ENCODE measurements at regions not wholly inside any gene's neighbourhood (a gene's known extent, or its start where the extent isn't known, plus 50 kb on each side); places are given as distances from the start of the nearest gene placed in this dataset.

DNA sequence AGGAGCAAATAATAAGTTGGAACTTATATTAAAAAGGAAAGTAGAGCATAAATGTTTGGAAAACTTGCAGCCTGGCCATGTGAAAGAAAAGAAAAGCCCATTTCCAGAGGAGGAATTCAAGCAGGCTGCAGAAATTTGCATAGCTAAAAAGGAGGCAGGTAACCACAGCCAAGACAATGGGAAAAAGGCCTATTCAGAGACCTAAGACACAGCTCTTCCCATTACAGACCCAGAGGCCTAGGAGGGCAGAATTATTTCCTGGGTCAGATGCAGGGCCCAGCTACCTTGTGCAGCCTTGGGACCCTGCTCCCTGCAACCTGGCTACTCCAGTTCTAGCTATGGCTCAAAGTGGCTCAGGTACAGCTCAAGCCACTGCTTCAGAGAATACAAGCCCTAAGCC, 234.6 kb upstream of the BCHE start:
- no peaks in the 10 kb centered on the region for H3K36me3 ChIP-seq (ENCODE audit: low read depth)

DNA sequence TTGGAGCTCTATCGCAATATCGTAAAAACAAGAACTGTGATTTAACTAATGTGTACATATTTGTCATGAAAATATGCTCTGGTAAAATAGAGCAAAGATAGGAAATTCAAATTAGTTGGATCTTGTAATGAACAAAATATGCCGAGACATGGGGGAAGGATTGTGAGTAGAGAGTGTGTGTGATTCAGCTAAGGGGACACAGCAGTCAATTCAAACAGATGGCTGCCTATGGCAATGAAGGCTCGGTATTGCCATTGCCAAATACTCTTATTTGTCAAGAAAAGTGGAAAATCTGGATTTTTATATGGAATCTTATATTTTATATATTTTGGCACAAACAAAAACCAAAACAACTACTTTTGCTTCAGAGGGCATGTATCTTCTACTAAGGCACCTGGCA, 227.3 kb upstream of the BCHE start:
- TF ChIP-seq, protein P1, sequence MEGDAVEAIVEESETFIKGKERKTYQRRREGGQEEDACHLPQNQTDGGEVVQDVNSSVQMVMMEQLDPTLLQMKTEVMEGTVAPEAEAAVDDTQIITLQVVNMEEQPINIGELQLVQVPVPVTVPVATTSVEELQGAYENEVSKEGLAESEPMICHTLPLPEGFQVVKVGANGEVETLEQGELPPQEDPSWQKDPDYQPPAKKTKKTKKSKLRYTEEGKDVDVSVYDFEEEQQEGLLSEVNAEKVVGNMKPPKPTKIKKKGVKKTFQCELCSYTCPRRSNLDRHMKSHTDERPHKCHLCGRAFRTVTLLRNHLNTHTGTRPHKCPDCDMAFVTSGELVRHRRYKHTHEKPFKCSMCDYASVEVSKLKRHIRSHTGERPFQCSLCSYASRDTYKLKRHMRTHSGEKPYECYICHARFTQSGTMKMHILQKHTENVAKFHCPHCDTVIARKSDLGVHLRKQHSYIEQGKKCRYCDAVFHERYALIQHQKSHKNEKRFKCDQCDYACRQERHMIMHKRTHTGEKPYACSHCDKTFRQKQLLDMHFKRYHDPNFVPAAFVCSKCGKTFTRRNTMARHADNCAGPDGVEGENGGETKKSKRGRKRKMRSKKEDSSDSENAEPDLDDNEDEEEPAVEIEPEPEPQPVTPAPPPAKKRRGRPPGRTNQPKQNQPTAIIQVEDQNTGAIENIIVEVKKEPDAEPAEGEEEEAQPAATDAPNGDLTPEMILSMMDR (IDR thresholded peaks at IDR 0.05): no peak
- Histone ChIP-seq H3K9me3 (no peaks in the 10 kb centered on the region), H3K4me1 (ENCODE audit: low read depth) (no peaks in the 10 kb centered on the region), H3K4me3 (no peak overlapping the region), H3K36me3 (ENCODE audit: low read depth) (no peaks in the 10 kb centered on the region)
- intact Hi-C loops (cut with DNase I, micrococcal nuclease): no loop called here
- DNase-seq: no peak
- ATAC-seq: no peak

More for the DNA sequence above, 234.6 kb upstream of the BCHE start:
- intact Hi-C loops (cut with DNase I, micrococcal nuclease): no loop called here
- DNase-seq (no peak), ATAC-seq (no peak)
- TF ChIP-seq, protein P1 (IDR thresholded peaks at IDR 0.05): no peak
- Histone ChIP-seq H3K9me3 (no peaks in the 10 kb centered on the region), H3K4me1 (ENCODE audit: low read depth) (no peaks in the 10 kb centered on the region), H3K4me3 (no peak overlapping the region)

DNA sequence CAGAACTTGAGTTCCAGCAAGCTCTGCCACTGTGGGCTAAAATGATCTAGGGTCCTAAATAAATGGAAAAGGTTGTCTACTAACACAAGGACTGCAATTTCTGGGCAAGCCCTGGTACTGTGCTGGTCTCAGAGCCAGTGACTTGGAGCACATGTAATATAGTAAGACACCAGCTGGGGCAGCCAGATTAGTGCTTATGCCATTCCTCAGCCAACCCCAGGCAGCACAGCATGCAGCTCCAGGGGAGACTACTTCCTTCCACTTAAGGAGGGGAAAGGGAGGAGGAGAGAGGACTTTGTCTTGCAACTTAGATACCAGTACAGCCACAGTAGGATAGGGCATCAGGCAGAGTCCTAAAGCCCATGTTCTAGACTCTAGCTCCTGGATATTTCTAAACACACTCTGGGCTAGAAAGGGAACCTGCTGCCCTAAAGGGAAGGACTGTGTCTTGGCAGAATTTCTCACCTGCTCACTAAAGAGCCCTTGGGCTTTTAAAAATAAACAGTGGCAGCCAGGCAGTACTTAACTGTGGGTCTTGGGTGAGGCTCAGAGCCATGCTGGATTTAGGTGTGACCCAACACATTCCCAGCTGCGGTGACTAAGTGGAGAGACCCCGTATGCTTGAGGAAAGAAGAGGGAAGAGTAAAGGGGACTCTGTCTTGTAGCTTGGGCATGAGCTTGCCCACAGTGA, 223.7 kb upstream of the BCHE start:
- ATAC-seq (peak; percentile 10), DNase-seq (no peak)
- H3K9me3 ChIP-seq: no peaks in the 10 kb centered on the region
- intact Hi-C loops (cut with DNase I, micrococcal nuclease): no loop called here
- H3K4me3 ChIP-seq: no peak overlapping the region
- H3K4me1 ChIP-seq (ENCODE audit: low read depth): no peaks in the 10 kb centered on the region
- H3K36me3 ChIP-seq (ENCODE audit: low read depth): no peaks in the 10 kb centered on the region
- TF ChIP-seq, protein P1 (IDR thresholded peaks at IDR 0.05): no peak

DNA sequence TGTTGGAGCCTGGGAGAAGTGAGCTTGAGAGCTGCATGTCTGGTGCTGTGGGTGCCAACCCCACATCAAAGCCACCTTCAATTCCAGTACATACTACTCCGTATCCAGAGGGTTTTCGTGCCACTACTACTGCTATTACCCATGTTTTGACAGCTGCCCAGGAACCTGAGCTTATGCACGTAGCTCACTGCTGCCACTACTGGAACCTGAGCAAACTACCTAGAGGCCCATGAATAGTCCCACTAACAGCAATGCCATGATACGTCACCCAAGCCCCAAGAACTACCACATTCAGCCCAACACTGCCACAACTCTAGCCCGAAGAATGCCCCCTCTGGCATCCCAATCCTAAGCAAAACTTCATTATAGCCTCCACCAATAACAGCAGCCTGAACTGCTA, 215.2 kb upstream of the BCHE start:
- peaks cover 7% of the 10 kb centered on the region for H3K9me3 ChIP-seq
- no peaks in the 10 kb centered on the region for H3K36me3 ChIP-seq (ENCODE audit: low read depth)
- no peak for DNase-seq
- H3K4me1 ChIP-seq (ENCODE audit: low read depth): no peaks in the 10 kb centered on the region
- intact Hi-C loops (cut with DNase I, micrococcal nuclease): no loop called here
- TF ChIP-seq, protein P1 (IDR thresholded peaks at IDR 0.05): no peak
- no peak overlapping the region for H3K4me3 ChIP-seq
- no peak for ATAC-seq

DNA sequence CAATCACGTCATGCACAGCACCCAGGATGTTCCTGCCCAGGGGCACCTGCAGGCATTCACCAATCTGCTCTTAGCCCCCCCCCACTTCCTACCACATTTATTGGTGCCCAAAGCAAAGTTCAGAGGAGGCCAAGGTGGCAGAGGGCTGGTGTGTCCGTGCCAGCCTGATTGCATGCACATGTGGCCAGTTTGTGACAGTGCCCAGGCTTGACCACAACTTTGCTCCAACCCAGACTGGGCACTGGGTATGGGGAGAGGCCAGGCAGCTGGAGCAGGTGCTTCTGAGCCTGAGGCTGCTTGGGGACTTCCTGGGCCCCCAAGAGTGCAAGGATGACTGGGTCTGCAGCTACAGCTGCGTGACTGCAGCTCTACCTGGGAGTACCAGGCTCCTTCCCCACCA, 192.3 kb upstream of the BCHE start:
- peaks cover 5% of the 10 kb centered on the region for H3K9me3 ChIP-seq
- H3K4me1 ChIP-seq (ENCODE audit: low read depth): no peaks in the 10 kb centered on the region
- no peak for ATAC-seq
- H3K36me3 ChIP-seq (ENCODE audit: low read depth): no peaks in the 10 kb centered on the region
- DNase-seq: no peak
- H3K4me3 ChIP-seq: no peak overlapping the region
- TF ChIP-seq, protein P1 (IDR thresholded peaks at IDR 0.05): no peak
- intact Hi-C loops (cut with DNase I, micrococcal nuclease): no loop called here
